GM12892 (cell line): ENCODE measurements at regions not wholly inside any gene's neighbourhood (a gene's known extent, or its start where the extent isn't known, plus 50 kb on each side); places are given as distances from the start of the nearest gene placed in this dataset.

ENCODE experiments used
- POLR2A ChIP-seq: IDR thresholded peaks from 2 replicates; pipeline ENCODE4 v1.6.1; 2011; ENCODE audit warnings: low read depth, low read length, control low read depth
- POLR2AphosphoS5 ChIP-seq: IDR thresholded peaks from 2 replicates; pipeline ENCODE4 v1.6.1; 2011; ENCODE audit warnings: low read depth, low read length, control low read depth

DNA sequence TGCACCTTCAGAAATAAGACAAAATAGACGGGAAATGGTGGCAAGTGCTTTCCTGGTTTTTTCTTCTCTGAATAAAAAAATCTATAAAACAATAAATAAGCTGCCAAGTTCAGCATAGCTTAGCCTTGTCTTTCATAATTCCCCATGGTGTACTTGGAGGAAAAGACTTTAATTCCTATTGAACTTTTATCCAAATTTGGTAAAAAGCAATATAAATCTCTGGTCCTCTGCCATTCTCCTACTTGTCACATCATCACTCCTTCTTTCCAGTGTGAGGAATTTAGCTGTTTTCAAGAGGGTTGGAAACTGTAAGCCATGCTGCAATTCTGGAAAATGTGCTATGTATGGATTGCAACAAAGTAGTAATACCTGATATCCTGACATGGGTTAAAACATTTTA lies 551.8 kb upstream of the KIF2B start:
- TF ChIP-seq POLR2A, result no peak
- TF ChIP-seq POLR2AphosphoS5, result no peak
